IMR-90 (cell line): ENCODE measurements at regions not wholly inside any gene's neighbourhood (a gene's known extent, or its start where the extent isn't known, plus 50 kb on each side); places are given as distances from the start of the nearest gene placed in this dataset.

ENCODE experiments used
- ATAC-seq: fragments of 200-7000 bp; cut with Tn5 transposase; 2 replicates; pipeline ENCODE4 v1.9.1; 2020; ENCODE audit warnings: low read depth, mild to moderate bottlenecking, moderate library complexity
- BruUV-seq: library from RNA; stranded (reverse); fragments of 400-500 nt; replicated peaks from 2 replicates; lab custom pipeline; 2021; lab: Mats Ljungman, UMichigan
- CTCF ChIA-PET: fragments of 300-600 bp; formaldehyde crosslinking; extraction: SDS; loops from one replicate; lab custom pipeline; 2021; ENCODE audit warnings: antibody characterized with exemption; lab: Yijun Ruan, JAX
- POLR2A ChIA-PET: fragments of 300-600 bp; sonication (Branson Sonifier 250); formaldehyde crosslinking; loops from one replicate; lab custom pipeline; 2022; ENCODE audit warnings: antibody characterized with exemption; ENCODE audit not compliant: unreplicated experiment; lab: Charles Lee
- DNase-seq: peaks from one replicate; pipeline ENCODE4 v3.0.0; 2013
- H2AFZ ChIP-seq: replicated peaks from 2 replicates; pipeline ENCODE3; 2013; ENCODE audit warnings: low read length, mild to moderate bottlenecking; ENCODE audit not compliant: poor library complexity
- H2AK5ac ChIP-seq: 2 replicates; pipeline ENCODE4 v1.6.1; 2013; ENCODE audit warnings: low read depth, low read length, inconsistent platforms
- H2AK9ac ChIP-seq: replicated peaks from 2 replicates; pipeline ENCODE3; 2013; ENCODE audit warnings: mild to moderate bottlenecking, low read depth, low read length, moderate library complexity; ENCODE audit not compliant: poor library complexity
- H2BK120ac ChIP-seq: 2 replicates; pipeline ENCODE4 v1.6.1; 2013; ENCODE audit warnings: low read depth, low read length, inconsistent platforms
- H2BK15ac ChIP-seq: 3 replicates; pipeline ENCODE4 v1.6.1; 2013; ENCODE audit warnings: low read depth, low read length, inconsistent platforms
- H2BK20ac ChIP-seq: 2 replicates; pipeline ENCODE4 v1.6.1; 2013; ENCODE audit warnings: low read depth, mild to moderate bottlenecking, inconsistent platforms, low read length, moderate library complexity
- H2BK5ac ChIP-seq: 2 replicates; pipeline ENCODE4 v1.6.1; 2013; ENCODE audit warnings: mild to moderate bottlenecking, low read depth, low read length, inconsistent platforms; ENCODE audit not compliant: poor library complexity, severe bottlenecking
- H3K14ac ChIP-seq: replicated peaks from 2 replicates; pipeline ENCODE4 v1.6.1; 2013; ENCODE audit warnings: low read depth, low read length, inconsistent platforms
- H3K18ac ChIP-seq: 2 replicates; pipeline ENCODE4 v1.6.1; 2013; ENCODE audit warnings: low read depth, low read length, control low read depth
- H3K23ac ChIP-seq: 2 replicates; pipeline ENCODE4 v1.6.1; 2013; ENCODE audit warnings: low read depth, low read length, inconsistent platforms
- H3K27ac ChIP-seq: 2 replicates; pipeline ENCODE4 v1.5.1; 2013; ENCODE audit warnings: mild to moderate bottlenecking, control low read depth, low read length; ENCODE audit not compliant: insufficient read depth
- H3K27me3 ChIP-seq: 2 replicates; pipeline ENCODE4 v1.6.1; 2013; ENCODE audit warnings: low read length; ENCODE audit not compliant: control insufficient read depth, insufficient read depth
- H3K36me3 ChIP-seq: 2 replicates; pipeline ENCODE4 v1.6.1; 2013; ENCODE audit warnings: low read length, mixed read lengths; ENCODE audit not compliant: control insufficient read depth, insufficient read depth
- H3K4ac ChIP-seq: 2 replicates; pipeline ENCODE4 v1.6.1; 2013; ENCODE audit warnings: low read depth, low read length, inconsistent platforms
- H3K4me1 ChIP-seq: 2 replicates; pipeline ENCODE4 v1.6.1; 2013; ENCODE audit warnings: low read length, mixed read lengths; ENCODE audit not compliant: control insufficient read depth, insufficient read depth
- H3K4me2 ChIP-seq: 2 replicates; pipeline ENCODE4 v1.6.1; 2013; ENCODE audit warnings: low read depth, mild to moderate bottlenecking, control low read depth, low read length, moderate library complexity
- H3K4me3 ChIP-seq: 2 replicates; pipeline ENCODE4 v1.5.1; 2013; ENCODE audit warnings: low read depth, mild to moderate bottlenecking, control low read depth, low read length, moderate library complexity; ENCODE audit not compliant: insufficient read depth
- H3K56ac ChIP-seq: 2 replicates; pipeline ENCODE4 v1.6.1; 2013; ENCODE audit warnings: low read length, inconsistent platforms; ENCODE audit not compliant: insufficient read depth; ENCODE audit errors: extremely low read depth
- H3K79me1 ChIP-seq, 2 experiments: 2 replicates each; pipeline ENCODE4 v1.6.1; 2013; ENCODE audit warnings: low read length in 2 of 2, inconsistent platforms in 1 of 2, low read depth in 1 of 2
- H3K9ac ChIP-seq: 2 replicates; pipeline ENCODE4 v1.6.1; 2013; ENCODE audit warnings: low read depth, low read length, control low read depth
- H3K9me1 ChIP-seq: 2 replicates; pipeline ENCODE4 v1.6.1; 2013; ENCODE audit warnings: low read length, inconsistent platforms; ENCODE audit not compliant: insufficient read depth
- H3K9me3 ChIP-seq: 2 replicates; pipeline ENCODE4 v1.6.1; 2013; ENCODE audit warnings: low read length; ENCODE audit not compliant: control insufficient read depth, insufficient read depth
- H4K20me1 ChIP-seq: 2 replicates; pipeline ENCODE4 v1.6.1; 2013; ENCODE audit warnings: low read length, inconsistent platforms; ENCODE audit not compliant: insufficient read depth
- H4K5ac ChIP-seq: 2 replicates; pipeline ENCODE4 v1.6.1; 2013; ENCODE audit warnings: mild to moderate bottlenecking, low read depth, low read length, control low read depth
- H4K8ac ChIP-seq, 2 experiments: 2 replicates each; pipeline ENCODE4 v1.6.1; 2013; ENCODE audit warnings: low read depth in 2 of 2, low read length in 2 of 2, control low read depth in 1 of 2, inconsistent platforms in 1 of 2
- H4K91ac ChIP-seq: 2 replicates; pipeline ENCODE4 v1.6.1; 2013; ENCODE audit warnings: low read depth, low read length, inconsistent platforms; ENCODE audit not compliant: insufficient read depth
- CEBPB ChIP-seq: IDR thresholded peaks from 2 replicates; pipeline ENCODE4 v1.6.1; 2012; ENCODE audit warnings: low read depth, low read length, improper control_type of control experiment
- CHD1 ChIP-seq: IDR thresholded peaks from 2 replicates; pipeline ENCODE4 v1.6.1; 2012; ENCODE audit warnings: low read depth, low read length, improper control_type of control experiment
- CTCF ChIP-seq: conservative IDR thresholded peaks from 2 replicates; pipeline ENCODE4 v1.5.1; 2012; ENCODE audit warnings: mild to moderate bottlenecking, low read depth, low read length, improper control_type of control experiment
- ELK1 ChIP-seq: fragments of 150-350 bp; IDR thresholded peaks from 2 replicates; pipeline ENCODE4 v1.6.1; 2016; ENCODE audit warnings: low read depth, mild to moderate bottlenecking, low read length, moderate library complexity, borderline replicate concordance
- FOS ChIP-seq: fragments of 150-350 bp; IDR thresholded peaks from 2 replicates; pipeline ENCODE4 v1.6.1; 2016; ENCODE audit warnings: low read depth, low read length
- MAFK ChIP-seq: IDR thresholded peaks from 2 replicates; pipeline ENCODE4 v1.6.1; 2012; ENCODE audit warnings: low read depth, low read length, improper control_type of control experiment
- MAZ ChIP-seq: IDR thresholded peaks from 2 replicates; pipeline ENCODE4 v1.6.1; 2012; ENCODE audit warnings: low read depth, mild to moderate bottlenecking, low read length, improper control_type of control experiment, moderate library complexity, borderline replicate concordance
- MXI1 ChIP-seq: IDR thresholded peaks from 2 replicates; pipeline ENCODE4 v1.6.1; 2012; ENCODE audit warnings: low read depth, mild to moderate bottlenecking, low read length, moderate library complexity, borderline replicate concordance
- POLR2A ChIP-seq: IDR thresholded peaks from 2 replicates; pipeline ENCODE4 v1.6.1; 2012; ENCODE audit warnings: mild to moderate bottlenecking, low read depth, low read length
- RAD21 ChIP-seq: IDR thresholded peaks from 2 replicates; pipeline ENCODE4 v1.6.1; 2012; ENCODE audit warnings: low read length, improper control_type of control experiment
- RCOR1 ChIP-seq: IDR thresholded peaks from 2 replicates; pipeline ENCODE4 v1.6.1; 2012; ENCODE audit warnings: mild to moderate bottlenecking, low read length, improper control_type of control experiment; ENCODE audit not compliant: insufficient replicate concordance
- RFX5 ChIP-seq: IDR thresholded peaks from 2 replicates; pipeline ENCODE4 v1.8.0; 2012; ENCODE audit warnings: low read depth, mild to moderate bottlenecking, low read length, moderate library complexity
- USF2 ChIP-seq: fragments of 150-350 bp; IDR thresholded peaks from 2 replicates; pipeline ENCODE4 v1.6.1; 2017; ENCODE audit warnings: mild to moderate bottlenecking, antibody characterized with exemption, low read length, low read depth
- dilution Hi-C: fragments of 300-500 bp; cut with HindIII; formaldehyde crosslinking; loops from one replicate; pipeline ENCODE4 v1.14.3; 2018; ENCODE audit warnings: low sequenced_read_pairs; ENCODE audit not compliant: unreplicated experiment
- in situ Hi-C: fragments of 300-500 bp; cut with MboI; formaldehyde crosslinking; loops from 3 replicates; pipeline ENCODE4 v1.14.3; 2019; ENCODE audit warnings: low sequenced_read_pairs, inconsistent platforms, mixed read lengths
- intact Hi-C: fragments of 100-400 bp; cut with micrococcal nuclease; formaldehyde crosslinking; loops from 2 replicates; pipeline ENCODE4 v1.10.0; 2022

DNA sequence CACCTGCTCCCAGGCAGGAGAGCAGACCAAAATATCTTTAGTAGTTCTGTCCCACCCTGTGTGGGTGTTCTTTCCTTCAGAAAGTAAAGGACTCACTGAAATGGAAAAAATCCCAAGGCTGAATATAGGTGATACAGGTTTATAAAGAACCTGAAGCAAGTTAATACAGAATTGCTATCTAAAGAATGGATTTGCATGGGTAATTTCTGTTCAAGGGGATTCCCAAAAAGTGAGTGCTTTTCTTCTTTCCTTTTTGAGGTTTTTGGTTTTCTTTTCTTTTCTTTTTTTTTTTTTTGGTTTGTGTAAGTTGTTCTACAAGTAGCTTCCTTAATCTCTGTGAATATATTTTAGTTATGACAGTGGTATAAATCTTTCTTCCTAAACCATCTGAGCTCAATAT, 560.7 kb upstream of the BOD1L1 start:
- Histone ChIP-seq H3K27me3 (no peaks in the 10 kb centered on the region), H3K36me3 (no peaks in the 10 kb centered on the region)
- CTCF ChIA-PET, result no interaction called here

More for the DNA sequence above, 560.7 kb upstream of the BOD1L1 start:
- Histone ChIP-seq H3K27ac (no peak overlapping the region), H3K14ac (no peak overlapping the region), H2BK20ac (no peak overlapping the region), H3K4ac (no peak overlapping the region), H3K9me3 (no peaks in the 10 kb centered on the region), H2AK5ac (no peak overlapping the region), H3K4me3 (no peak overlapping the region), H2BK120ac (no peak overlapping the region), H3K23ac (no peak overlapping the region), H3K56ac (no peak overlapping the region), H4K8ac (no peak overlapping the region), H3K9me1 (no peaks in the 10 kb centered on the region), H4K91ac (no peak overlapping the region), H3K18ac (no peak overlapping the region), H3K79me1 (no peaks in the 10 kb centered on the region), H2BK5ac (no peak overlapping the region), H4K20me1 (no peaks in the 10 kb centered on the region), H3K9ac (no peak overlapping the region), H2BK15ac (no peak overlapping the region), H3K4me1 (no peaks in the 10 kb centered on the region), H2AK9ac (no peak overlapping the region), H3K4me2 (no peak overlapping the region), H4K5ac (no peak overlapping the region), H2AFZ (no peak overlapping the region)
- POLR2A ChIA-PET, result no interaction called here
- no TSS peak for BruUV-seq
- intact Hi-C loops, result no loop called here
- ATAC-seq (no peak), DNase-seq (no peak)
- dilution Hi-C loops, result no loop called here
- in situ Hi-C loops, result no loop called here
- no peak for TF ChIP-seq MAZ
- TF ChIP-seq FOS, result no peak
- no peak for TF ChIP-seq CTCF
- no peak for TF ChIP-seq ELK1
- TF ChIP-seq USF2, result no peak
- TF ChIP-seq RCOR1, result no peak
- no peak for TF ChIP-seq CEBPB
- no peak for TF ChIP-seq MXI1
- no peak for TF ChIP-seq RFX5
- TF ChIP-seq MAFK, result no peak
- no peak for TF ChIP-seq RAD21
- no peak for TF ChIP-seq CHD1
- TF ChIP-seq POLR2A, result no peak
